Left colon (tissue), 2 donors: ENCODE measurements at regions not wholly inside any gene's neighbourhood (a gene's known extent, or its start where the extent isn't known, plus 50 kb on each side); places are given as distances from the start of the nearest gene placed in this dataset.

ENCODE experiments used
- ATAC-seq: fragments of 200-7000 bp; cut with Tn5 transposase; one replicate; pipeline ENCODE4 v1.9.1; 2020; ENCODE audit warnings: mild to moderate bottlenecking, moderate library complexity
- DNase-seq, 2 donors: peaks; one replicate each; pipeline ENCODE4 v3.0.0-alpha.2; 2020
- intact Hi-C, 2 donors: fragments of 100-400 bp; cut with DNase I in 1 of 2; cut with micrococcal nuclease in 1 of 2; formaldehyde crosslinking; loops; one replicate each; pipeline versions ENCODE4 v1.11.2 to v1.14.0; 2022; cut with DNase I, micrococcal nuclease
- donor health status: DM: no; HTN: no; CAD: no.
- donor health status: DM: yes; HTN: yes; CAD: no.

- DNase-seq (no peak), ATAC-seq (no peak)
- intact Hi-C loops: loop anchor here in 1 of 2 donors (5.0 kb wide), 2 partner anchors 533 to 548 kb away; no protein-coding TSS in a partner anchor
Measured at GRCh38 chr5:88144219-88145001, 124.2 kb downstream of the TMEM161B start.

DNA sequence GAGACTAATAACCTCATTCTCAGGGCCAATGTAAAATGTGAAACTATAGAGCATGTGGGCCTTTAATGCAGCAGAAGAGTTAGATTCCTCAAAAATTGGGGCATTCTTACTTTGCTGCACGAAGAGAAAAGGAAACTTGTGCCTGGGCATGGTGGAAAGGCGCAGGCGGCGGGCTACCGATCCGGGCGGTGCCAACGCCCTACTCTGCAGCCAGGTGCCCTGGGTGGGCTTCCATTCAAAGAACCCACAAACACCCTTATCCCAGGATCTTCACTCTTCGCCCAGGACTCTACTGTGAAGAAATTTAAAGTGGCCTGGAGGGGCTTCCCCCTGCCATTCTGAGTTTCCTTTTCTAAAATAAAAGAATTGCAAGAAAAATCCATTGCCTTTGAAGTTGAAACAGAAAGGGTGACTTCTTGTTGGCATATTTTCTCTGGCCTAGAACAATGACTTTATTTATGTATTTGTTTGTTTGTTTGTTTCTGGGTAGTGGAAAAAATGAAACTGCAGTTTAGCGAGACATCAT, 124.9 kb downstream of the TMEM161B start:
- intact Hi-C loops: loop anchor here in 1 of 2 donors (5.0 kb wide), 2 partner anchors 534 to 549 kb away; no protein-coding TSS in a partner anchor
- no peak for DNase-seq
- no peak for ATAC-seq

- intact Hi-C loops: loop anchor here in 1 of 2 donors (5.0 kb wide), 2 partner anchors 534 to 549 kb away; no protein-coding TSS in a partner anchor
- ATAC-seq (no peak), DNase-seq (peak in 1 of 2 donors; percentile 10)
Measured at GRCh38 chr5:88142886-88143692, 125.6 kb downstream of the TMEM161B start.

- DNase-seq: no peak
- intact Hi-C loops: loop anchor here in 1 of 2 donors (5.0 kb wide), 2 partner anchors 535 to 550 kb away; no protein-coding TSS in a partner anchor
Measured at GRCh38 chr5:88142636-88142885, 126.1 kb downstream of the TMEM161B start.

DNA sequence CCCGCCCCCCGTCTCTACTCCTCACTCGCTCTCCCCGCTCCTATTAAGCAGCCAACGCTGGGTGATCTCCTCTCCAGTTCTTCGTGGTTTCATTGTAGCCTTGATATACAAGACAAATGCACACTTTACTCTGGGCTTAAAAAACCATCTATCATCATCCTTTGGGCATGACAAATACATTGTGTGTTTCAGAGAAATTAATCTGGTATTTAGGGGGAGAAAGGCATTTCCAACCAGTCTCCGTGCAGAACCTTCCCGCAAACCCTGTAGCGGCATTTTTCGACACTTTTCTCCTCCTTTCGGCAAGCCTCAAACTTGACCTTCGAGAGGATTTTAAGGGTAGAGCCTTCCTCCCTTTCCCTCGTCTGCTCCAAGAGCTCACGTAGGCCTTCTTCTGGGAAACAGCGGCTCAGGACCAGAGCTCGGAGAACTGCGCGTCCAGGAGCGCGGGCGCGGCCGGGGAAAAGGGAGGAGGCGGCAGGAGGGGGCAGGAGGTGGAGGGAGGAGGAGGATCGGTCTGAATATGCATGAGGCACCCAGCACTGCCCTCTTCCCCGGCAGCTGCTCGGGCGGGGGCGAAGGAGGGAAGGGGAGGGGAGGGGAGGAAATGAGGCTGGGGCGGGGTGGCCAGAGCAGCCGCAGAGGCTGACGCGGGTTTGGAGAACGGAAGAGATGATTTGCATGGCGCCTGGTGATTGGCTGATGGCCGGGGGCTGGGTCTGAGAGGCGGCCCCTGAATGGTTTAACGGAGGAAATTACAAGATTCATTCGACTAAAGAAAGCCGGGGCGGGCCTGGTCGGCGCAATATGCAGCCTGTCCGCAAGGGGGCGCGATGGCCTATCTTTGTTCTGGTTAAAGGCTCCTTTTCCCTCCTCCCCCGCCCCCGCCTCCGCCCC, 127.5 kb downstream of the TMEM161B start:
- peak; percentile 89 to 95 for DNase-seq
- intact Hi-C loops: loop anchor here in 1 of 2 donors (5.0 kb wide), 2 partner anchors 536 to 551 kb away; no protein-coding TSS in a partner anchor
- ATAC-seq: peak; percentile 98

More at GRCh38 chr5:88142636-88142885, 126.1 kb downstream of the TMEM161B start:
- ATAC-seq: no peak

- DNase-seq: peak in 1 of 2 donors; percentile 34
Measured at GRCh38 chr5:88140396-88140855, 128.2 kb downstream of the TMEM161B start.

DNA sequence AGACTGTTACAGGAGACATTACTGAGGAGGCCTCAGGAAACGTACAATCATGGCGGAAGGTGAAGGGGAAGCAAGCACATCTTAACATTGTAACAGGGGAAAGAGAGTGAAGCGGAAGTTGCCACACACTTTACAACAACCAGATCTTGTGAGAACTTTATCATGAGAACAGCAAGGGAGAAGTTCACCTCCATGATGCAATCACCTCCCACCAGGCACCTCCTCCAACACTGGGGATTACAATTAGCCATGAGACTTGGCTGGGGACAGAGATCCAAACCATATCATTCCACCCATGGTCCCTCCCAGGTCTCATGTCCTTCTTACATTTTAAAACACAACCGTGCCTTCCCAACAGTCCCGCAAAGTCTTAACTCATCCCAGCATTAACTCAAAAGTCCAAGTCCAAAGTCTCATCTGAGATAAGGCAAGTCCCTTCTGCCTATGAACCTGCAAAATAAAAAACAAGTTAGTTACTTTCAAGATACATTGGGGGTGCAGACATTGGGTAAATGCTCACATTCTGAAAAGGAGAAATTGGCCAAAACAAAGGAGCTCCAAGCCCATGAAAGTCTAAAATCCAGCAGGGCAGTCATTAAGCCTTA, 138.3 kb downstream of the TMEM161B start:
- no peak for DNase-seq
- ATAC-seq: no peak
- intact Hi-C loops: no loop called here

More at GRCh38 chr5:88140396-88140855, 128.2 kb downstream of the TMEM161B start:
- ATAC-seq: no peak
- intact Hi-C loops: loop anchor here in 1 of 2 donors (5.0 kb wide), 2 partner anchors 537 to 552 kb away; no protein-coding TSS in a partner anchor

GRCh38 chr5:88128813-88129212, 139.8 kb downstream of the TMEM161B start:
- ATAC-seq (no peak), DNase-seq (no peak)
- intact Hi-C loops: no loop called here

GRCh38 chr5:88119535-88120125, 149.0 kb downstream of the TMEM161B start:
- intact Hi-C loops: no loop called here
- ATAC-seq (no peak), DNase-seq (no peak)

DNA sequence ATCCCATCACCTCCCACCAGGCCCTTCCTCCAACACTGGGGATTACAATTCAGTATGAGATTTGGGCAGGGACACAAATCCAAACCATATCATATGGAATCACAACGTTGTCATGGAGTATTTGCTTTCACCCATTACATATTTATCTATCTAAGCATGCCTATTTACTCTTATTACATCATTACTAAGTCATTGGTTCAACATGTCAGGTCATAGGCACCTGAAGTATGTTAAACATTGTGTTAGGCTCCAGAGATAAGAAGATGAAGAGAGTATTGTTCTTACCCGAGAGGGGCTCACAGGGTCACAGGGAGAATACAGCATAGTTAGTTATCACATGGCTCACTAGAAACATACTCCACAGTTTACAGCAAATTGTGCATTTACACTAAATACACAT, 150.5 kb downstream of the TMEM161B start:
- DNase-seq (no peak), ATAC-seq (no peak)
- intact Hi-C loops: no loop called here

DNA sequence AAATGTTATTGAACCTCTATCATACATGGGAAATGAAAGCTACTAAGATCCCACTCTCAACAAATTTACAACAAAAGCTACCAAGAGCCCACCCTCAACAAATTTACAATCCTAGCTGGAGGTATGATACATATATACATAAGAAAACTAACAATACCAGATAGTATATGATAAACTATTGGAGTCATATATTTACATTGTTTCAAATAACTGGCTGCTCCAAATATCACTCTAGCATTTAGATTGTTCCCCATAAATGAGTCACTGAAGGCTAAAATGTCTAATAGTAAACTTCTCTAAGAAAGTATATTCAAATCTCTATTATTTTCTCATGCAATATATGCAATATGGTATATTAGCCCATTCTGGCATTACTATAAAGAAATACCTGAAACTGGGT, 151.1 kb downstream of the TMEM161B start:
- no peak for ATAC-seq
- intact Hi-C loops: no loop called here
- DNase-seq: no peak

DNA sequence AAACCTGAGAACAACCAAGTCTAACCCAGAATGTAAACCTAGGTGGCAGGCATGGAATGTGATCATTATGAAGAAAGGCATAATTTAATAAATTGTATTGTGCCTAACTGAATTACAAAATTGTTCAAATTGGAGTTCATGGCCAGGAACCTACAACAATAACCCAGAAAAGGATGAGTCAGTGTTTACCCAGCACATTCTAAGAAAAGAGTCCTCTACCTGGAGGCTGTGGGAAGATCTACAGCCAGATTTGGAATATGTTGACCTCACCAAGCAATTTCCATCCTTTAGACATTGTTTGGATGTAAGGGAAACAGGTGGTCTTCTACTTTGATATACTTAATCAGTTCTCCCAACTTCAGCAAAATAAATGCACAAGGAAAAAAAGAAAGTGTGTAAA, 152.2 kb downstream of the TMEM161B start:
- intact Hi-C loops: no loop called here
- no peak for DNase-seq
- no peak for ATAC-seq

GRCh38 chr5:88115211-88115610, 153.4 kb downstream of the TMEM161B start:
- no peak for DNase-seq
- intact Hi-C loops: no loop called here
- ATAC-seq: no peak

DNA sequence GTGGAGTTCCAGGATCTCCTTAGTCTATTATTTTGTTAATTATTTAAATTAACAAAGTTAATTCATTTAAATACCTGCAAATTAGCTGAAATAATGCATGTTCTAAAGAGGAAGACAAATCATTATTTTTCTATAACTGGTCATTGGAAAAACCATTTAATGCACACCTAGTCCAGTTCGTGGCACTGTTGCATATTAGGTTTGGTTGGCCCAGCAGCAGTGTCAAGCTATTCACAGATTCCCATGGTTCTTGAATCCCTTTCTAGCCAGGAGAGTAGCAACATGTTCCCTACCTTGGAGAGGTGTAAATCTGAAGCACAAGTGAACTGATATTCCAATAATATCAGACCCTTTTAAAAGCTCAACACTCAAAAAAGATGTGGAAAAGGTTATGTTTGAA, 155.2 kb downstream of the TMEM161B start:
- ATAC-seq (no peak), DNase-seq (no peak)
- intact Hi-C loops: no loop called here

DNA sequence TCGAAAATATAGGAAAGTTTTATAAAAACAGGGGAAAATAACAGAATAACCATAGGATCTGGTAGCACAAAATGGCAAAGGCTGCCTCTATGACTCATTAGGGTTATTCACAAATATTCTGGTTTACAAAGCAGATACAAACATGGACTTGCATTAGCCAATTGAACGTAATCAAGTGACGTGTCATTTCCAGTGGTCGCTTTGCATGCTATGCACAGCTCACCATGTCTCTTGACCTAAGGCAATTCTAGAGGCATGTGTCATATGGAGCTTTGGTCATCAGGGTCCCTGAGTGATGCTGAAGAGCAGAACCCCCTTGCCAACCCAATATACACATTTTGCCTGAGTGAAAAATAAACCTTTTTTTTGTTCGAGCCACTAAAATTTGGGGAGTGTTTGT, 158.8 kb downstream of the TMEM161B start:
- intact Hi-C loops: no loop called here
- no peak for DNase-seq

DNA sequence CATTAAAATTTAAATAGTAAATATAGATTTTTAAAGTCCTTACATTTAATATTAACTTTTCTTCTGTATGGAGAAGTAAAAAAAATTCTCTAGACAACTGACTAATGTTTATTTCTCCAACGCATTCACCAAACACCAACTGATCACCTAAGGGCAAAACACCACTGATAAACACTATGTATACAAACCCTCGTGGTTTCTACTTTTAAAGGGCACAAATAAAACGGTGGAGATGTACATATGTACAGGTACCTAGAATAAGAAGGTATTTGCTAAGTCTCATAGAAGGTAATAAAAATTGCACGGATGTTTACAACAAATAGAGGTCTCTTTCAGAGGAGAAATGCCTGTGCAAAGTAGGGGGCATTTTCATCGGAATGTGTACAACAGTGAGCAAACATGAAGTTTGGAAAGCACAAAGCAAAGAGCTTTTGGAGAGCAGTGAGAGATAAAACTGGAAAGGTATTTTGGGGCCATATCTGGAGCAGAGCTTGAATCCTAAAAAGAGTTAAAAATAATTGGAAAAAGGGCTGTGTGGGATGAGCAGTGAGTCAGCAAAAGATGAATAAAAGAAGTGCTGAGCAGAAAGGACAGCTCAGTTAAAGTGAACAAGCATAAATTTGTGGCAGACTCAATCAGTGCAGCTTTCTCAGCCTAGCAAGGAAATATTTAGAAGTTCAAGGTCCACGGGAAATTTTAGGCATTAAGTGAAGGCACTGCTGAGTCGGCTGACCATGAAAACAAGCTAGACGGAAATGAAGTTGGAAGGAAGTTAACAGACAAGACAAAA, 160.0 kb downstream of the TMEM161B start:
- ATAC-seq (no peak), DNase-seq (no peak)
- intact Hi-C loops: no loop called here

More for the DNA sequence above, 158.8 kb downstream of the TMEM161B start:
- no peak for ATAC-seq

- intact Hi-C loops: no loop called here
- ATAC-seq (no peak), DNase-seq (no peak)
Measured at GRCh38 chr5:88094906-88095496, 173.6 kb downstream of the TMEM161B start.
